ENCODE measurements at regions not wholly inside any gene's neighbourhood (a gene's known extent, or its start where the extent isn't known, plus 50 kb on each side); places are given as distances from the start of the nearest gene placed in this dataset.

DNA sequence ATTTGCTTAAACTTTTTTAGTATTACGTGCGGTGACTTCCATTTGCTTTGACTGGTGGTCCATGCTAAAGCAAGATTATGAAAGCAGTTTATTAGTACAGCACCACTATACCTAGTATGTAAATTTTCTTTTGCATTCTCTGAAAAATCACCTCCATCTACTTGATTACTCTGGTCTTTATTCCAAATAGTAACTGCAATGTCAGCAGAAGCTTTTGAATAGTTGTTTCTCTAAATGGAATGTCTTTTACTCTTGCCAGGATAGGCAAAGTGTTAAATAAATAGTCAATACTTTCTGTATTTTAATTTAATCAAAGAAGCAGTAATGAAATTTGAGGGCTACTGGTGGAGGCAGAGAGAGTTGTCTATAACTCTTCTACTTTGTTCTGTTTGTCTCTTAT, 167.2 kb upstream of the SLC4A4 start:
- TF ChIP-seq, protein P1, sequence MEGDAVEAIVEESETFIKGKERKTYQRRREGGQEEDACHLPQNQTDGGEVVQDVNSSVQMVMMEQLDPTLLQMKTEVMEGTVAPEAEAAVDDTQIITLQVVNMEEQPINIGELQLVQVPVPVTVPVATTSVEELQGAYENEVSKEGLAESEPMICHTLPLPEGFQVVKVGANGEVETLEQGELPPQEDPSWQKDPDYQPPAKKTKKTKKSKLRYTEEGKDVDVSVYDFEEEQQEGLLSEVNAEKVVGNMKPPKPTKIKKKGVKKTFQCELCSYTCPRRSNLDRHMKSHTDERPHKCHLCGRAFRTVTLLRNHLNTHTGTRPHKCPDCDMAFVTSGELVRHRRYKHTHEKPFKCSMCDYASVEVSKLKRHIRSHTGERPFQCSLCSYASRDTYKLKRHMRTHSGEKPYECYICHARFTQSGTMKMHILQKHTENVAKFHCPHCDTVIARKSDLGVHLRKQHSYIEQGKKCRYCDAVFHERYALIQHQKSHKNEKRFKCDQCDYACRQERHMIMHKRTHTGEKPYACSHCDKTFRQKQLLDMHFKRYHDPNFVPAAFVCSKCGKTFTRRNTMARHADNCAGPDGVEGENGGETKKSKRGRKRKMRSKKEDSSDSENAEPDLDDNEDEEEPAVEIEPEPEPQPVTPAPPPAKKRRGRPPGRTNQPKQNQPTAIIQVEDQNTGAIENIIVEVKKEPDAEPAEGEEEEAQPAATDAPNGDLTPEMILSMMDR (IDR thresholded peaks at IDR 0.05), result no peak
- no peak for TF ChIP-seq POLR2A (IDR thresholded peaks at IDR 0.05)
